SK-N-MC (cell line): ENCODE measurements at regions not wholly inside any gene's neighbourhood (a gene's known extent, or its start where the extent isn't known, plus 50 kb on each side); places are given as distances from the start of the nearest gene placed in this dataset.

ENCODE experiments used
- DNase-seq: peaks from one replicate; pipeline ENCODE4 v3.0.0-alpha.2; 2011; ENCODE audit warnings: low read depth, low spot score
- H3K27ac ChIP-seq: fragments of 200-600 bp; sonication (generic); 2 replicates; pipeline ENCODE4 v1.5.1; 2016; ENCODE audit warnings: mixed run types
- H3K36me3 ChIP-seq: fragments of 200-600 bp; sonication (generic); 2 replicates; pipeline ENCODE4 v1.6.1; 2017; ENCODE audit warnings: antibody characterized with exemption, low read length, mixed read lengths; ENCODE audit not compliant: insufficient read depth
- H3K4me3 ChIP-seq: fragments of 200-600 bp; sonication (generic); 2 replicates; pipeline ENCODE4 v1.5.1; 2016
- H3K9ac ChIP-seq: fragments of 200-600 bp; sonication (generic); 2 replicates; pipeline ENCODE4 v1.8.0; 2017; ENCODE audit warnings: mixed run types, mixed read lengths; ENCODE audit not compliant: insufficient read length
- H3K9me3 ChIP-seq: fragments of 200-600 bp; sonication (generic); 2 replicates; pipeline ENCODE4 v1.6.1; 2017; ENCODE audit warnings: low read depth, mild to moderate bottlenecking, antibody characterized with exemption, low read length, moderate library complexity, mixed read lengths
- EZH2 ChIP-seq: fragments of 200-600 bp; sonication (generic); IDR thresholded peaks from one replicate; pipeline ENCODE4 v1.6.1; 2017; ENCODE audit warnings: antibody characterized with exemption
- FOXP2 ChIP-seq: optimal IDR thresholded peaks from 2 replicates; pipeline ENCODE3; 2011; ENCODE audit warnings: mild to moderate bottlenecking, moderate library complexity; ENCODE audit not compliant: insufficient read depth; ENCODE audit errors: extremely low read length, control extremely low read depth
- POLR2AphosphoS5 ChIP-seq: IDR thresholded peaks from 2 replicates; pipeline ENCODE4 v1.6.1; 2012; ENCODE audit warnings: mild to moderate bottlenecking, low read depth, low read length, borderline replicate concordance

GRCh38 chr4:152112887-152113286, 352.1 kb upstream of the GATB start:
- Histone ChIP-seq H3K27ac (no peak overlapping the region), H3K4me3 (no peak overlapping the region), H3K9me3 (no peaks in the 10 kb centered on the region), H3K9ac (no peak overlapping the region), H3K36me3 (no peaks in the 10 kb centered on the region)
- TF ChIP-seq EZH2 = no peak
- no peak for TF ChIP-seq FOXP2
- no peak for TF ChIP-seq POLR2AphosphoS5
- DNase-seq = no peak

GRCh38 chr4:152112190-152112589, 351.4 kb upstream of the GATB start:
- Histone ChIP-seq H3K36me3 (no peaks in the 10 kb centered on the region), H3K4me3 (no peak overlapping the region), H3K9me3 (no peaks in the 10 kb centered on the region), H3K9ac (no peak overlapping the region), H3K27ac (no peak overlapping the region)
- no peak for DNase-seq
- TF ChIP-seq FOXP2 (no peak), POLR2AphosphoS5 (no peak), EZH2 (no peak)

GRCh38 chr4:152110780-152111179, 350.0 kb upstream of the GATB start:
- Histone ChIP-seq H3K36me3 (no peaks in the 10 kb centered on the region), H3K9me3 (no peaks in the 10 kb centered on the region), H3K27ac (no peak overlapping the region), H3K9ac (no peak overlapping the region), H3K4me3 (no peak overlapping the region)
- no peak for DNase-seq
- TF ChIP-seq EZH2 (no peak), POLR2AphosphoS5 (no peak), FOXP2 (no peak)

DNA sequence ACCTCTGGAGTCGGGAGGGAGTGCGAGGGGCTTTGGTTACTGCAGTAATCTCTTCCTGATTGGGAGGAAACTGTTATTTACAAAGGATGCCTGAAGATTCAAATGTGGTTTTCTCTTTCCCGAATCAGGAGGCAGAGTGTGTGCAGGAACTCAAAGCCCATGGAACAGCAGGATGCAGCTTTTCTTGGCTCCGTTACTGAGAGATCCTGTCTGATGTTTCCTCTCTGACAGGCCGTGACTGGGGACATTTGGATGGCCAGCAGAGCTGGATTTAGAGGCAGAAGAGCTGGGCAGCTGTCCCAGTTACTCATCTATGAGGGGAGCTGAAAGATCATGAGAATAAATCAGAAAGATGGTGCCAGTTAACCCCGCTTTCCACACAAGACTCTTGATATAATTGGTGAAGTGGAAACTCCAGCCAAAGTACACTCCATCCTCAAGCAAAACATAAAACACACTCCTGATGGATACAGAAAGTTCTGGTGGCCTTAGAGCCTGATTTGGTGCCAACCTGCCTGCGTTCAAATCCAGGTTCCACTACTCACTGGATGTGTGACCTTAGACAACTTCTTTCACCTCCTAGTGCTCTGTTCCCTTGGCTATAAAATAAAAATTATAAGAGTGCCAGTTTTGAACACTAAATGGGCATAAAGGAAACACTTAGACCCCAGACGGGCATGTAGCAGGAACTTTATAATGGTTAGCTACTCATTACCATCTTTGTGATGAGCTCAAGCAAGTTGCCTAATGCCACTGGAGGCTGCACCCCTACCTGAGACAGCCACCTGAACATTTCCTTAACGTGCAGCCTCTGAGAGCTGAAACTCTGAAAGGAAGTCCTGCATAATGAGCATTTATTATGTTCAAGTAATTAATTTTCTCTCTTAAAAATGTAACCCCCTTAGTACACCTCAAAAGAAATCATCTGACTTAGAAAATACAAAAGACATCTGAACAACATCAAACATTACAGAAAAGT, 349.0 kb upstream of the GATB start:
- no peak overlapping the region for H3K27ac ChIP-seq
- H3K36me3 ChIP-seq = no peaks in the 10 kb centered on the region
- no peaks in the 10 kb centered on the region for H3K9me3 ChIP-seq
- no peak overlapping the region for H3K9ac ChIP-seq
- TF ChIP-seq POLR2AphosphoS5 (no peak), FOXP2 (no peak), EZH2 (no peak)
- DNase-seq = no peak
- no peak overlapping the region for H3K4me3 ChIP-seq

DNA sequence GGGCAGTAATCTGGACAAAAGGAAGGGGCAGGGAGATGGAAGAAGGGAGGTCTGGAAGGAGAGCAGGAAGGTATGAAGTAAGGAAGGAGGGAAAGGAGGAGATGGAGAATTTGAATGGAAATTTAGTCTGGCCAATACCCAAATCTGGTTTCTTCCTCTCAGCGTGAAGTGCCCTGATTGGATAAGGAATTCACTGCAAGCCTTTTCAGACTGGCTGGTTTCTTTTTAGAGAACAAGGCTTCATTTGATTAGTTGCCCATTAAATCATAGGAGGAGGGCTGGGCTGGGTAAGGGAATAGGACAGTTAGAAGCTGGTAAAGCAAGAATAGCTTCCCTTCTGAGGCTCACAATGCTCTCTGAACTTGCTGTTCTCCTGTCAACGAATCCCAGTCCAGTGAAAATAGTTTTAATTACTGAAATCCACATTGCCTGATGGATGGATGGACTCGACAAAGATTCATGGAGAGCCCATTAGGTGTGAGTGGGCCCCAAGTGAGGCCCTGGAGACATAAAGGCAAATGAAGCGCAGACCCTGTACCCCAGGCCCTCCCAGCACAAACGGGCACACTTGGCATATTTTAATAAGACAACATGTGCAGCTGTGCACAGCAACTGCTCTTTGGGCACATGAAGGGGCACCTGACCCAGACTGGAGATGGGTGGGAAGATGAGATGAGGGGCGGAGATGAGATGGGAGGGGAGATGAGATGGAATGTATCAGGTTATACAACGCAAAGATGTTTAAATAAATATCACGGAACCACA, 347.1 kb upstream of the GATB start:
- Histone ChIP-seq H3K36me3 (no peaks in the 10 kb centered on the region), H3K4me3 (no peak overlapping the region), H3K9ac (no peak overlapping the region), H3K27ac (no peak overlapping the region), H3K9me3 (no peaks in the 10 kb centered on the region)
- TF ChIP-seq POLR2AphosphoS5 (no peak), EZH2 (no peak), FOXP2 (no peak)
- DNase-seq = no peak

DNA sequence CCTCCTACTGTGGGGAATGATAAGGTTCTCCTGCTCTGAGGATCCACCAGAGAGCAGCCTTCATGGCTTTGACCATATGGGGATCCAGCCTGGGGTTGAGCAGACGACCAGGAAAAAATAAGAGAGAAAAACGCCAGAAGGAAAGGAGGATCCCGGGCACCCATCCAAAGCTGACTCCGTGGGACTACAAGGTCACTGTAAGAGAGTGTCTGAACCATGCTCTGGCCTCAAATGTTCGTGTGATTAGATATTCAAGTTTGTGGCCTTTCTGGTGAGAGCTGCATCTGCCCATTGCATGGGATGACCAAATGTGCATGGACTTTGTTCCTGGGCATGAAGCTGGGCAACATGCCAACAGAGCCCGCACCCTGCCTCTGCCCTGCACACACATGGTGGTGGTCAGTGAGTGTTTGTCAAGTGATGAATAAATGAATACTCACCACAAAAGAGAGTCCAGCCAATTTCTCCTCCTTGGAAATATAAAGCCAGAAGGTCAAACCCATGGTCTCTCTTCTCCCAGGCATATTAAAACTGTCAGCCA, 346.0 kb upstream of the GATB start:
- Histone ChIP-seq H3K9me3 (no peaks in the 10 kb centered on the region), H3K27ac (peak overlapping the region; percentile 92; the same call in 1 of the 2 replicates), H3K36me3 (no peaks in the 10 kb centered on the region), H3K4me3 (no peak overlapping the region), H3K9ac (no peak overlapping the region)
- TF ChIP-seq EZH2 (no peak), FOXP2 (no peak)
- DNase-seq = no peak

DNA sequence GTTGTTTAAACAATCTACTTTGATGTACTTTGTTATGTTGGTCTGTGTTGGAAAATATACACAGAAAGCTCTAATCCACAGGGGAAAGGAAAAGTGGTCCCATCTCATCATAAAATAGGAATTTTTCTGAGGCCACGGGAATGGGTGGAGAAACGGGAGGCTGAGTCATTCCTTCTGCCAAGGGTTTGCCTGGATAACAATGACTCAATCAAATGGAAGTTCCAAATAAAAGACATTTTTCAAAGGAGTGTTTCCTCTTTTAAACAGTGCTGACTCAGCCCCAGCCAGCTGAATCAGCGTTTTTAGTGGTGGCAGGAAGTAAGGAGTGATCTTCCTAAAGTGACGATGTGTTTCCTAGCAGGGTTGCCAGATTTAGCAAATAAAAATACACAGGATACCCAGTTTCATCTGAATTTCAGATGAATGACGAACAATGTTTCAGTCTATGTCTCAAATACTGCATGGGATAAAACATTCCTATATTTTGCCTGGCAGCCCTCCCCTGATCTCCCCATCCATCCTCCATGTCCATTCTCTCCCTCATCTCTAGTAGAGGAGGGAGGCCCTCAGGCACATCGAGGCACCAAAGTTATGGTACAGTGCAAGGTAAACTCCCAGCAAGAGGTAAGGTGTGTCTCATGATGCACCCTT, 345.4 kb upstream of the GATB start:
- Histone ChIP-seq H3K9ac (peak overlapping the region; percentile 47), H3K9me3 (no peaks in the 10 kb centered on the region), H3K27ac (peak overlapping the region; percentile 92), H3K4me3 (peak overlapping the region; percentile 53), H3K36me3 (no peaks in the 10 kb centered on the region)
- peak; percentile 52 for DNase-seq
- TF ChIP-seq POLR2AphosphoS5 = peak; percentile 65
- no peak for TF ChIP-seq EZH2
- TF ChIP-seq FOXP2 = peak; percentile 19
